CD4-positive, CD25-positive, alpha-beta regulatory T cell (primary cell): ENCODE measurements at regions not wholly inside any gene's neighbourhood (a gene's known extent, or its start where the extent isn't known, plus 50 kb on each side); places are given as distances from the start of the nearest gene placed in this dataset.
"Not testable (repeated sequence)": the region's sequence is repeated elsewhere in the genome, so short reads cannot be mapped to it uniquely, and the experiment has no call there.

Experiments used
- ATAC-seq, 2 donors: fragments of 150-1000 bp; cut with Tn5 transposase; one replicate each; pipeline ENCODE4 v1.10.0; 2021; ENCODE audit warnings: low read depth in 2 of 2, moderate number of reproducible peaks in 2 of 2, moderate library complexity in 1 of 2
- DNase-seq, 3 donors: peaks; one replicate each; pipeline versions ENCODE4 v3.0.0 to v3.0.0-alpha.2; 2012 to 2022; ENCODE audit warnings: mixed read lengths in 1 of 3
- H3K27ac ChIP-seq: one replicate; pipeline ENCODE4 v1.7.0; 2013; ENCODE audit warnings: mild to moderate bottlenecking, low read length; ENCODE audit not compliant: insufficient read depth, poor library complexity, severe bottlenecking
- H3K27me3 ChIP-seq: one replicate; pipeline ENCODE4 v1.7.0; 2013; ENCODE audit warnings: low read length; ENCODE audit not compliant: control insufficient read depth, insufficient read depth
- H3K36me3 ChIP-seq: one replicate; pipeline ENCODE4 v1.7.0; 2013; ENCODE audit warnings: mild to moderate bottlenecking, low read length, moderate library complexity; ENCODE audit not compliant: control insufficient read depth, insufficient read depth
- H3K4me1 ChIP-seq: 2 replicates; pipeline ENCODE4 v1.7.0; 2013; ENCODE audit warnings: mild to moderate bottlenecking, low read length; ENCODE audit not compliant: insufficient read depth, control insufficient read depth, poor library complexity, severe bottlenecking
- H3K4me3 ChIP-seq: one replicate; pipeline ENCODE4 v1.7.0; 2013; ENCODE audit warnings: low read depth, mild to moderate bottlenecking, low read length, moderate library complexity
- H3K9me3 ChIP-seq, 2 experiments: 1 replicate in 1 of 2; 2 replicates in 1 of 2; pipeline ENCODE4 v1.7.0; 2013; ENCODE audit warnings: low read length in 2 of 2, mild to moderate bottlenecking in 1 of 2, moderate library complexity in 1 of 2; ENCODE audit not compliant: control insufficient read depth in 2 of 2
- H3K27ac Mint-ChIP-seq, 3 donors: one replicate each; pipeline ENCODE4 v1.8.0; 2020 to 2022; ENCODE audit warnings: mild to moderate bottlenecking in 3 of 3, mixed read lengths in 3 of 3, moderate library complexity in 2 of 3
- H3K27me3 Mint-ChIP-seq: one replicate; pipeline ENCODE4 v1.8.0; 2022; ENCODE audit warnings: mild to moderate bottlenecking, mixed read lengths
- H3K36me3 Mint-ChIP-seq: one replicate; pipeline ENCODE4 v1.8.0; 2020; ENCODE audit warnings: mixed read lengths
- H3K4me1 Mint-ChIP-seq, 4 donors: one replicate each; pipeline ENCODE4 v1.8.0; 2020 to 2022; ENCODE audit warnings: mixed read lengths in 4 of 4, mild to moderate bottlenecking in 1 of 4
- H3K4me3 Mint-ChIP-seq, 4 donors: one replicate each; pipeline ENCODE4 v1.8.0; 2020 to 2022; ENCODE audit warnings: mild to moderate bottlenecking in 4 of 4, mixed read lengths in 4 of 4, moderate library complexity in 3 of 4
- H3K9me3 Mint-ChIP-seq, 7 donors: one replicate each; pipeline ENCODE4 v1.8.0; 2020 to 2022; ENCODE audit warnings: mixed read lengths in 7 of 7, mild to moderate bottlenecking in 3 of 7, moderate library complexity in 2 of 7

DNA sequence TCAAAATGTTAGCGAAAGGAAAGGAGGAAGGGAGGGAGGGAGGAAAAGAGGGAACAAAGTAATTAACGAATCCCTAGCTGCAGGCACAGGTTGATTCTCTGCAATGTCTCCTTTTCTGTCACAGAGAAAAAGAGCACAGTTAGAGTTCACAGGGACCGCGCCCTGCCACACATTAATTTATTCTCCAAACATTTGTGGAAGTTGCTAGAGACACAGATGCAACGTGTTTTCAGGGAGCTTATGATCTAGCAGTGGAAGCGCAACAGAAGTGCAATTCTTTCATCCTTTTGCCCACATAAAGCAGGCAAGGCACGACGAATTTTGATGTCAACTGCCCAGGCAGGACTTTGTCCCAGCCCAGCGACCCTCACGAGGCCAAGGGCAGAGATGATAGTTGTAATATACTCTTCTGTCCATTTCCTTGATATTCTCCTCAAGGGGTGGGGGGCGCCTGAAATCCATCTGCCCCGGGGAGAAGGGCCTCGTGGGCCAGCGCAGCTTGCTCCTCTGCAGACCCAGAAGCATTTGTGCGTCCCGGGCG, 101.7 kb upstream of the ZNF438 start:
- Mint-ChIP-seq H3K27me3 (no peaks in the 10 kb centered on the region), H3K4me1 (peaks cover 13 to 46% (median 26%) of the 10 kb centered on the region in 4 donors), H3K9me3 (no peaks in the 10 kb centered on the region), H3K36me3 (no peaks in the 10 kb centered on the region), H3K27ac (peak overlapping the region in 1 of 3 donors; percentile 49), H3K4me3 (peak overlapping the region; percentile 76 to 84 (median 81))
- DNase-seq (no peak), ATAC-seq (no peak)
- Histone ChIP-seq H3K4me1 (peaks cover 36% of the 10 kb centered on the region), H3K4me3 (peak overlapping the region; percentile 34), H3K9me3 (no peaks in the 10 kb centered on the region), H3K27ac (peak overlapping the region; percentile 37), H3K27me3 (no peaks in the 10 kb centered on the region), H3K36me3 (no peaks in the 10 kb centered on the region)

DNA sequence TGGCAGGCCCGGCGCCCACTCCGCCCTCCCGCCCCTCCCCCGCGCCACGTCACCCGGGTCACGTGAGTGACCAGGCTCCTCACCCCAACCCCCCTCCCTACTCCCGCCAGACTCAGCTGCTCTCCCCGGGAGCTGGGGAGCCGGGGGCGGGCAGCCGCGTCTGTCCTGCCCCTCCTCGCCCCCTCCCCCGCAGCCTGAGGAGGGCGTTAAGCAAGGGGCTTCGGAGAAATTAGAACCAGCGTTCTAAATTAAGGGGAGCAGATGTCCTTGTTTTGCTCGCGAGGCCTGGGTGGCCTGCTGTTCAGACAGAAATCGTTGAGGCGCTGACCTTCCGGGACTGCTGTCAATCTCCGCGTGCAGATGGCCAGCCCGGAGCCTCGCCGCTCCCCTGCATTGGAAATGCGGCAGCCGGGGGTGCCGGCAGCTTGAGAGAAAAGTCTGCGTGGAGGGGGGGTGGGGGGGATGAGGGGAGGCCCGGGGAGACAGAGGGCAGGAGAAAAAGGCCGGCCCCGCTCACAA, 102.2 kb upstream of the ZNF438 start:
- H3K27ac Mint-ChIP-seq: peak overlapping the region; percentile 43 to 75 (median 59)

DNA sequence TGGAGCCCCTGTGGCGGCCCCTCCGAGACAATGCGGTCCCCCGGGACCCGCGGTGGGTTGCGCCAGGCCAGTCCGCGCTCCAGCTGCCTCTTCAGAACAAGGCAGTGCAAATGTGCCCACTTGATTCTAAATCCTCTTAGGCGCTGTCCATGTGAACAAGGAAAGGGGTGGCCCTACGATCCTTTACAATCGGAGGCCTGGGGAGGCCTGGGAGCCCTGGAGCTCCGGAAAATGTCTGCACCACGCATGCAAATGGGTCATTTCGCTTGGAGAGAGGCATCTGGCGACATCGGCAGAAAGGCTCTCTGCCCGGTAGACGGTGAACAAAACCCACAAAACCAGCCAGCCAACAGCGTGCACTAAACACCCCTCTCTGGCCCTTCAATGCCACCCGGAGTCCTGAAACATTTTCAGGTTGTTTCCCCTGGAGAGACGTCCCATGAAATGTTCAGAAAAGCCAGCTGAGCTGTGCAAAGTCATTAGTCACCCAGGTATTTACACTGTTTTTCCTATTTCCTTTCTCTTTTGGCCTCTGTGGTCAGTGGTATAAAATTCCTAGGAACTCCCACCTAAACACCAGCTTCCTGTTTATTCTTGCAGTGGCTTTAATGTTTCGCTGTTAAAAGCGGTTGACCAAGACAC, 102.8 kb upstream of the ZNF438 start:
- ATAC-seq: no peak
- peak overlapping the region; percentile 37 for H3K27ac ChIP-seq

More for the DNA sequence above, 102.2 kb upstream of the ZNF438 start:
- Mint-ChIP-seq H3K36me3 (no peaks in the 10 kb centered on the region), H3K4me3 (peak overlapping the region; percentile 76 to 87 (median 81)), H3K4me1 (peaks cover 13 to 46% (median 26%) of the 10 kb centered on the region in 4 donors), H3K9me3 (no peaks in the 10 kb centered on the region), H3K27me3 (no peaks in the 10 kb centered on the region)
- no peaks in the 10 kb centered on the region for H3K36me3 ChIP-seq
- H3K9me3 ChIP-seq: no peaks in the 10 kb centered on the region
- no peaks in the 10 kb centered on the region for H3K27me3 ChIP-seq
- ATAC-seq: peak; percentile 61 to 71
- H3K4me1 ChIP-seq: peaks cover 36% of the 10 kb centered on the region
- DNase-seq: peak; percentile 45 to 86 (median 61)
- H3K4me3 ChIP-seq: no peak overlapping the region
- peak overlapping the region; percentile 37 for H3K27ac ChIP-seq

DNA sequence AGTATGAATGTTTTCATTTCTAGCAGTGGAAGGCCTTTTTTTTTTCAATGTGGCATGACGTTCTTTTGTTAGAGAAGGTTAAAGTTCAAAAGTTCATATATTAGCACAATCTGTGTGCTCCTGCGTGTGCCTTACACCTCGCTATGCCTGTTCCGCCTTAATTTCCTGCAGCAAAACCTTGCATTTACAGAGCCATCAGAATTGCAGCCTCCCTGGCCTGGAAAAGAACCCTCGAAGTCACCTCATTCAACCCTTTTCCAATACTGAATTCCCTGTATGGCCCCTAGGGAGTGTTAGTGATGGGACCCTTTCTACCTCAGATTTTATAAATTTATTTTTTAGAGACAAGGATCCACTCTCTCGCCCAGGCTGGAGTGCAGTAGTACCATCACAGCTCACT, 103.5 kb upstream of the ZNF438 start:
- ATAC-seq (no peak), DNase-seq (peak in 1 of 3 donors; percentile 11)
- H3K27ac Mint-ChIP-seq: peak overlapping the region; percentile 75 to 86 (median 76)
- no peaks in the 10 kb centered on the region for H3K36me3 Mint-ChIP-seq
- peak overlapping the region; percentile 76 to 90 (median 81) for H3K4me3 Mint-ChIP-seq
- H3K27me3 Mint-ChIP-seq: no peaks in the 10 kb centered on the region
- Histone ChIP-seq H3K4me1 (peaks cover 36% of the 10 kb centered on the region), H3K27me3 (no peaks in the 10 kb centered on the region), H3K4me3 (peak overlapping the region; percentile 52), H3K27ac (no peak overlapping the region), H3K9me3 (no peaks in the 10 kb centered on the region), H3K36me3 (no peaks in the 10 kb centered on the region)
- no peaks in the 10 kb centered on the region for H3K9me3 Mint-ChIP-seq
- peaks cover 13 to 46% (median 26%) of the 10 kb centered on the region in 4 donors for H3K4me1 Mint-ChIP-seq

More for the DNA sequence above, 102.8 kb upstream of the ZNF438 start:
- Histone ChIP-seq H3K9me3 (no peaks in the 10 kb centered on the region), H3K36me3 (no peaks in the 10 kb centered on the region), H3K4me3 (peak overlapping the region; percentile 52), H3K27me3 (no peaks in the 10 kb centered on the region), H3K4me1 (peaks cover 36% of the 10 kb centered on the region)
- Mint-ChIP-seq H3K4me3 (peak overlapping the region; percentile 76 to 90 (median 81)), H3K36me3 (no peaks in the 10 kb centered on the region), H3K27ac (peak overlapping the region in 2 of 3 donors; percentile 75 to 86), H3K27me3 (no peaks in the 10 kb centered on the region), H3K4me1 (peaks cover 13 to 46% (median 26%) of the 10 kb centered on the region in 4 donors), H3K9me3 (no peaks in the 10 kb centered on the region)
- DNase-seq: peak in 2 of 3 donors; percentile 16 to 20

DNA sequence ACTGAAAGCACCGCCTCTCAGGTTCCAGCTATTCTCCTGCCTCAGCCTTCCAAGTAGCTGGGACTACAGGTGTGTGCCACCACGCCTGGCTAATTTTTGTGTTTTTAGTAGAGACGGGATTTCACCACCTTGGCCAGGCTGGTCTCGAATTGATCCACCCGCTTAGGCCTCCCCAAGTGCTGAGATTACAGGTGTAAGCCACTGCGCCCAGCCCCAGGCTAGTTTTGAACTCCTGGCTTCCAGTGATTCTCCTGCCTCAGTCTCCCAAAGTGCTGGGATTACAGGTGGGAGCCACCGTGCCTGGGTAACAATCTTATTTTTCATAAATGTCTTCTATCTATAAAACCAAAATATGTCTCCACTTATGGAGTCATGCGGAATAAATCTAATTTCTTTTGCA, 104.1 kb upstream of the ZNF438 start:
- H3K4me1 ChIP-seq: peaks cover 36% of the 10 kb centered on the region
- H3K4me3 ChIP-seq, H3K27me3 ChIP-seq, H3K36me3 Mint-ChIP-seq, H3K36me3 ChIP-seq, H3K27me3 Mint-ChIP-seq, ATAC-seq, H3K9me3 Mint-ChIP-seq, H3K27ac Mint-ChIP-seq, H3K9me3 ChIP-seq, DNase-seq, H3K27ac ChIP-seq: not testable (repeated sequence)
- Mint-ChIP-seq H3K4me3 (peak overlapping the region; percentile 4 to 80 (median 28)), H3K4me1 (peaks cover 13 to 46% (median 26%) of the 10 kb centered on the region in 4 donors)

DNA sequence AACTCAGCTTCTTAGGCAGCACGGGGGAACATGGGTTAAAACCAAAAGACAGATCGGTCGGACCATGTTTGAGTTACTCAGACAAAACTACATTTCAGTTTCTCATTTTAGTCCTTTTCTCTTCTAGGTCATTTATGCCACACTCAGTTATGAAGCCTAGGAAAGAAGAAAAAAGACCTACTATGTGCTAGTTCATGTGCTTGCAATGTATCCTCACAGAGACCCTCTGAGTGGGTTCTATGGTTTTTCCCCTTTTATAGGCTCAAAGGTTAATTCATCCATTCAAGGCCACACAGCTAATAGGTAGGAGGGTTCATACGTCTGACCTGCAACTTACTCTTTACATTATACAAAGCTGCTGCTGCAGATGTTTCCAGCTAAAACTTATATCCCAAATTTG, 104.7 kb upstream of the ZNF438 start:
- H3K36me3 Mint-ChIP-seq: no peaks in the 10 kb centered on the region

DNA sequence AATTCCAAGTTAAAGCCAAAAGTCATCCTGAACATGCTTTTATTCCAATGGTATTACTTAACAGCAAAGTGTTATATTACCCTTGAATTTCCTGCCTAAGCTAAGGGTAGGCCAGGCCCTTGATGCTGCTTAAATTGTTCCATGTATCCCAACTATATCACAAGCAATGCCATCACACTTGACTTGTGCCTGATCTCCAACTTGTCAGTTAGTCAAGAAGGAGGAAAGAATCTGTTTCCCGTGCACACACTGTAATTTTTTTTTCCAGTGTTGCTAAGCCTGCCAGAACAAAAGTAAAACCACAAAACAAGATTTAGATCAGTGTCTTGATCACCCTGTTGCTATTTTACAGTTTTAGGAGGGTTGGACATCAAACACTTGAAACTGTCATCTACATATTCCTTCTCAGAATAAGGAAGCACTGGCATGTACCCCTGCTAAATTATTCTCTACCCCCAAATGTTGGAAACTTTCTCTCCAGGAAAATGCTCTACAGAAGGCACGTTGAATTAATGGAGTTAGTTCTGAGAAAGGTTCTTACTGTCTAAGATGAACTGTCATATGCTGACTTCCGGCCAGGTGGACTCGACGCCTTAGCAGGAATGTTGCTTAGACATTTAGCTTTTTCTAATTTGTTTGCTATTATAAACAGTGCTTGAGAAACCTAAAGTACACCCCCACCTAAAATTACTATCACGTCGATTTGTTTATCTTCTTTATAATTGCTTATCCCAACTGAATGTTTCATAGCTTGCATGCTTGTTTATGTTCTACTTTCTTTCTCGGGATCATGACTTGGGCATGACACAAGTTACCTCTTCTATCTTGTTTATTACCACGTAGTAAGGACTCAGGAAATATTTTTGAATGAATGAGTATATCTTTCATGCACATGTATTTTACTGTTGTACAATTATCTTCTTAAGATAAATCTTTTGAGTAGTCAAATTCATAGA, 105.5 kb upstream of the ZNF438 start:
- H3K4me3 Mint-ChIP-seq: peak overlapping the region; percentile 7 to 49 (median 32)
- no peaks in the 10 kb centered on the region for H3K36me3 Mint-ChIP-seq
- Histone ChIP-seq H3K36me3 (no peaks in the 10 kb centered on the region), H3K9me3 (no peaks in the 10 kb centered on the region), H3K27me3 (no peaks in the 10 kb centered on the region), H3K27ac (no peak overlapping the region), H3K4me3 (no peak overlapping the region), H3K4me1 (peaks cover 36% of the 10 kb centered on the region)
- peak overlapping the region; percentile 54 to 68 (median 57) for H3K27ac Mint-ChIP-seq
- H3K4me1 Mint-ChIP-seq: peaks cover 13 to 46% (median 26%) of the 10 kb centered on the region in 4 donors
- ATAC-seq (no peak), DNase-seq (peak in 1 of 3 donors; percentile 52)
- no peaks in the 10 kb centered on the region for H3K27me3 Mint-ChIP-seq
- H3K9me3 Mint-ChIP-seq: no peaks in the 10 kb centered on the region

More for the DNA sequence above, 104.7 kb upstream of the ZNF438 start:
- Histone ChIP-seq H3K4me3 (no peak overlapping the region), H3K9me3 (no peaks in the 10 kb centered on the region), H3K27me3 (no peaks in the 10 kb centered on the region), H3K36me3 (no peaks in the 10 kb centered on the region), H3K27ac (no peak overlapping the region), H3K4me1 (peaks cover 36% of the 10 kb centered on the region)
- Mint-ChIP-seq H3K9me3 (no peaks in the 10 kb centered on the region), H3K27ac (peak overlapping the region in 2 of 3 donors; percentile 54 to 75), H3K4me3 (peak overlapping the region in 3 of 4 donors; percentile 4 to 80 (median 45)), H3K27me3 (no peaks in the 10 kb centered on the region), H3K4me1 (peaks cover 13 to 46% (median 26%) of the 10 kb centered on the region in 4 donors)
- DNase-seq: no peak
- ATAC-seq: no peak
